ENCODE measurements at regions not wholly inside any gene's neighbourhood (a gene's known extent, or its start where the extent isn't known, plus 50 kb on each side); places are given as distances from the start of the nearest gene placed in this dataset.

DNA sequence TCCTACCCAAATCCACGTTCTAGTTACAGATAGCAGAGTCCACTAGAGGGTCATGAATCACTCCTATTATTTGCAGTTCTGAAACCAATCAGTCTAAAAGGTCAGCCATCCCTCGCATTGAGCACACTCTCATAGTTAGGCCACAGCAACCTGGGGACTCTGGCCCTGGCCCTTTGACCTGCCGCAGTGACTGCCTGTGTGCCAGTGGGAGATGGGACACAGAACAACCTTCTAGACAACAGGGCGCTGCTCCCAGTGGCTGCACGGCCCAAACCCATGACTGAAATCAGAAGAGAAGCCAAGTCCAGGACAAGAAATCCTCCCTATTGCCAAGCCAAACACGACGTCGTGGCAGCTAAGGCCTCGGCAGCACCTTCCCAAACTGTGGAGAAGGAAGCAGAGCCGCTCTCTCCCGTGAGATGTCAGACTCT is 158.5 kb downstream of the HERPUD2 start:
- no peak for DNase-seq (ENCODE audit: low spot score)

DNA sequence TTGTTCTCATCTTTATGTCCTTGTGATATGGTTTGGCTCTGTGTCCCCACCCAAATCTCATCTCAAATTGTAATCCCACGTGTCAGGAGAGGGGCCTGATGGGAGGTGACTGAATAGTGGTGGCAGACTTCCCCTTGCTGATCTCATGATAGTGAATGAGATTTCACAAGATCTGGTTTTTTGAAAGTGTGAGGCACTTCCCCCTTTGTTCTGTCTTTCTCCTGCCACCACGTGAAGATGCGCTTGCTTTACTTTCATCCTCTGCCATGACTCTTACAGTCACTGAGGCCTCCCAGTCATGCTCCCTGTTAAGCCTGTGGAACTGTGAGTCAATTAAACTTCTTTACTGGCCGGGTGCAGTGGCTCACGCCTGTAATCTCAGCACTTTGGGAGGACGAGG is 161.0 kb downstream of the HERPUD2 start:
- DNase-seq (ENCODE audit: low spot score): no peak

- no peak for DNase-seq (ENCODE audit: low spot score)
Measured at GRCh38 chr7:35530124-35531109, 164.5 kb downstream of the HERPUD2 start.

DNA sequence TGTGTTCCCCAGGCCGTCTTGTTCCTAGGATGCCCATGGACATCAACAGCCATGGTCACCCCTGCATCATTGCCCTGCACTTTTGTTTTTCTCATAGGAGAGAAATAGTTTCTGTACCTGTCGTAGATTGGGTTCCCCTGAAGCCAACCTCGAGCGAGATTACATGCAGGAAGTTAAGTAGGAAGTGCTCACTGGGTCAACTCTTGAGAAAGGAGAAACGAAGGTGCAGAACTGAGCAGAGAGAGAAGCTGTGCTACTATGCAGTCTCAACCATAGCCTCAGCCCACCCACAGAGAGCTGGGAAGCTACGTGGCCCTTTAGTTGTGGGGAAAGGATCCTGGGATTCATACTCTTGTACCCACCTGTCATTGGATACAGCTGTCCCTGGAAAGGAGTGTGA is 165.2 kb downstream of the HERPUD2 start:
- DNase-seq (ENCODE audit: low spot score): no peak

DNA sequence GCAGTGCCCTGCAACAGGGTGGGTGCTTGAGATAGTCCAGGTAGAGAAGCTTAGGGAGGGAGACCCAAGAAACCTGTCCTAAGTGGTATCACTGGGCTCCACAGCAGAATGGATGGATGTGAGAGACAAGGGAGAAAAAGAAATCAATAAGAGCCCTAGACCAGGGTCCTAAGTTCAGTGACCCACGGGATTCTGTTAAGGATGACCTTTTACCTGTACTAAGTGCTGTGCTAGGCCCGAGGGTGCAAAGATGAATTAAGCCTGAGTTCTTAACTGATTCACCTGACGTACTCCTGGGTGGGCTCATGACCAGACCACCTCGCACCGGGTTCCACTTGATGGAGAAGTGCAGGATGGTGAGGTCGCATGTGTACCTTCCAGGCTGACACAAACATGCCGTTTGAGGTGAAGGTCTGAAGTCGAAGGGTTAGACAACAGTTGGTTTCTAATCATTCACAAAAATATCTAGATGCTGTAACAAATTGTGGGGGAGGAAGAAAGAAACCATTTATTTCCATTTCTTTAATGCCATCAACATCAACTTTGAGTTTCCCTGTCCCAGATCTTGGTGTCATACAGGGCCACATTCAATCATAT is 166.5 kb downstream of the HERPUD2 start:
- DNase-seq (ENCODE audit: low spot score): no peak

DNA sequence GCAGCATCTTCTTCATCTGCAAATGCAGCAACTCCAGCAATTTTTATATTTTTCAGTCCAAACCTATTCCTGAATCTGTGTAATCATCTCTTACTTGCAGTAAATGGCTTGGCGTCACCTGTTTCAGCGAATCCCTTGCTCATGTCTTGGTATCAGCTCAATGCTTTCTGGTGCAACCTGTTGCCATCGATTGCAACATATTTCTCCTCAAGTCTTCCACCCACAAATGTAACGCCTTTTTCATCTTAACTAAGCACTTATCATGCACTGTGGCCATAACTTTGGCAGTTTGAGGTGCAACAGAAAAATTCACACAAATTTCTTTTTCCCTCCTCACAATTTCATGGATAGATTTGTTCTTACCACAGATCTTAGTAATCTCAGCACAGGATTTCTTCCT is 168.3 kb downstream of the HERPUD2 start:
- no peak for DNase-seq (ENCODE audit: low spot score)

DNA sequence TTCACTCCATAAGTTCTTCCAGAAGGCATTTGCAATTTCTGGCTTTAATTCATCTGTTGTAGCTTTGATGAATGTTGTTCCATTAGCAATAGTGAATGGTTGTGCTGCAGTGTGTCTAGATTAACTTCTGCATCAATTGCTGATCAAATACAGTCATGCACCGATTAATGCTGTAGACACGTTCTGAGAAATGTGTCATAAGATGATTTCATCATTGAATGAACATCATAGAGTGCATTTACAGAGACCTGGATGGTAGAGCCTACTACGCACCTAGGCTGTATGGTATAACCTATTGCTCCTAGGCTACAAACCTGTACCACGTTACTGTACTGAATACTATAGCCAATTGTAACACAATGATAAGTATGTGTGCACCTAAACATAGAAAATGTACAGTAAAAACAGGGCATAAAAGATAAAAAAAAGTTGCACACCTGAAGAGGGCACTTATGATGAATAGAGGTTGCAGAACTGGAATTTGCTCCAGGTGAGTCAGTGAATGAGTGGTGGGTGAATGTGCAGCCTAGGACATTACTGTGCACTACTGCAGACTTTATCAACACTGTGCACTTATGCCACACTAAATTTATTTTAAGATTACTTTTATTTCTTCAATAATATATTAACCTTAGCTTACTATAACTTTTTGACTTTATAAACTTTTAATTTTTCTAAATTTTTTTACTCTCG is 170.7 kb downstream of the HERPUD2 start:
- DNase-seq (ENCODE audit: low spot score): no peak

GRCh38 chr7:35523292-35523691 is 171.6 kb downstream of the HERPUD2 start:
- DNase-seq (ENCODE audit: low spot score): no peak

GRCh38 chr7:35522697-35523096 is 172.2 kb downstream of the HERPUD2 start:
- no peak for DNase-seq (ENCODE audit: low spot score)

GRCh38 chr7:35521941-35522340 is 173.0 kb downstream of the HERPUD2 start:
- DNase-seq (ENCODE audit: low spot score): no peak

GRCh38 chr7:35520810-35521625 is 173.9 kb downstream of the HERPUD2 start:
- no peak for DNase-seq (ENCODE audit: low spot score)

DNA sequence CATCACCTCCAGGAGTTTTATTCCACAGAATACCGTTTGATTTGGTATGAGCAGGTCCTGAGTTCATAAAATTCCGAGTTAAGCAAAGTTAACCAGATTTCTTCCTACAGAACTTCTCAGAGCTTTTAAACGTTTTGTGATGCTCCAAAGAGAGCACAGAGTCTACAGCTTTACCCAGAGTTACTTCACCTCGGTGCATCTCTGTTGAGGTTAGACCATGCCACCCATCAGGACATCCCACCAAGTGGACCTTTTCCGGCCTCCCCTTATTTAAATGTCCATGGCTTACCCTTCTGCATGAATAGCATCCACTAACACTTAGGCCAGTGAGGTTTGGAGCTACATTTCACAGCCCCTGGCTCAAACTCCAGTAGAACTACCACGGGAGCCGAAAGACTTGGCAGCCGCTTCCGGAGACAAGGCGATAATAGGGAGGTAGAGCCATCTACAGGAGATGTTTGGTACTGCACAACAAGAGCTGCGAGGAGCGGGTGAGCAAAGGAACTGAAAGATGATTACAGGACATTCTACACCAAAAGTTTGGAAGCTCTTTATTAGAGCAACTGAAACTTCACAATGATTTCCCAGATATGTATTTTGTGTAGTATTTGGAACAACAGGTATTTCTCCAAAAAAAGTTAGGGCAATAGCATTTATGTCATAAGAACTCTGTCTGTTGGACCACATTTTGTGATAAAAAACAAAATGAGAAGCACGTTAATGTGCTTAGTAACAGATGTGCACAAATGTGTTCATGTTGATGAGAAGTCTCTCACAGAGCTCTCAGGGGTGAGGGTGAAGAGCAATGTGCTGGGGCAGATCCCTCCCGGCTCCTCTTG is 174.7 kb downstream of the HERPUD2 start:
- peak; percentile 64 for DNase-seq (ENCODE audit: low spot score)

DNA sequence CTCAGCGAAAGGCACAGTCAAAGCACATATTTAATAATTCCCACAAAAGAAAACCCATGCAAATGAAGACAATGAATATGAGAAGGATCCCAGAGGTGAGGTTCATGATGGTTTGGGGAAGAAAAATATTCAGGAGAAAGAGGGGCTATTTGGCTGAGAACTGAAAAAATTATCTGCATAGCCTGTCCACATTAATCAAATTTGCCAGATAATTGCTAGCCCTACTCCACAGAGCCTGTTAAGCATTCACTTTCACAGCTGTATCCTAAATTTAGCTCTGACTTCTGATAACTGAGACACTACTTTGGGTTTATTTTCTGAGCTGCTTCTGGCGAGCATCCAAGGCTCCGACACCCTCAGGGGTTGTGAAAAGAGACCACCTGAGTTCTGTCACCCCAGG is 176.2 kb downstream of the HERPUD2 start:
- DNase-seq (ENCODE audit: low spot score): no peak

GRCh38 chr7:35516498-35516897 is 178.4 kb downstream of the HERPUD2 start:
- no peak for DNase-seq (ENCODE audit: low spot score)

DNA sequence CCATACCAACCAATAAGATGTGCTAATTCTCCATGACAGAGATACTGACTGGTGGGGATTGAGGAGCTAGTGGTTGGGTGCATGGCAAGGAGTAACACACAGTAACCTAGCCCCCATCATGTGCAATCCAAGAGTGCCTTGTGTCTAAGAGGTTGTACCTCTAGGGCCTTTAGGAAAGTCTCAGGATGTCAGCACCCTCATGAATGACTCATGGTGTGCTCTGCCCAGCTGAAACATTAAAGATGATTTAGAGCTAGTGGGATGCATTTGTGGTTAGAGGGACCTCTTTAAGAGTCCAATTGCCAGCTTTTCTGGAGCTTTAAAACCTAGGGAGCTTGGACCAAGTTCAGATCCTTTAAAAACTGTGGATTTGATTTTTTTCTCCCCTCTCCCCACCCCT is 181.1 kb downstream of the HERPUD2 start:
- DNase-seq (ENCODE audit: low spot score): no peak

DNA sequence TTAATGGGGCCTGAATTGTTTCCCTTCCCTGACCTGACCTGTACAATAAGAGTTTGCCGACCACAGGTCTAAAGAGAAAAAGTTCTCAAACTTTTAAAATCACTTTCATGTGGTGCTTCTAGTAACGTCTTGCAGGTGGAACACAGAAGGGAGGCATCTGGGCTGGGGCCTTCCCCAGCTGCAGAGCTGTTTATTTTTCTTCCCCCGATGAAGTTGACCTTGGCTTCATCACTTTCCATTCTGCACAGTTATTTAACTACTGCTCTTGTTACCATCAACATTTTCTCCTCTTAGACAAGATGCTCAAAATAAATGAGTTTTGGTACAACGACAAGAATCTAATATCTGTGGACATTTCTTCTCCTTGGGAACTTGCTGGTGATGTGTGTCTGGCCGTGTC is 181.7 kb downstream of the HERPUD2 start:
- no peak for DNase-seq (ENCODE audit: low spot score)

DNA sequence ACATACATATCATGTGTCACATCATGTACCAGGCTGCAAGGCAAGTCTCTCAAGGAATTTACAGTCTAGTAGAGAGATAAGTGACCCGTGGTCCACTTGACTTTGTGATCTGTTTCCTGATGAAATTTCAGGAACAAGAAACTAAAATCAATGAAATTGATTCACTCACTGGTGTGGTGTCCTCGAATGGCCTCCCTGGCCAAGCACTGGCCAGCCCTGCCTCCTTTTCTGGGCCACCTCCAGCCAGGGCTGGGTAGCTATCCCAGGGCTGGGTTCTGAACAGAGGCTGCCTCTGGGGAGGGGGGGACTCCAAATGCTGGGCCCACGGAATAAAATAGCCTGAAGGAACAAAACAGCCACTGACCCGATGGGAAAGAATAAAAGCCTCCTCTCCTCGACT is 182.2 kb downstream of the HERPUD2 start:
- no peak for DNase-seq (ENCODE audit: low spot score)

DNA sequence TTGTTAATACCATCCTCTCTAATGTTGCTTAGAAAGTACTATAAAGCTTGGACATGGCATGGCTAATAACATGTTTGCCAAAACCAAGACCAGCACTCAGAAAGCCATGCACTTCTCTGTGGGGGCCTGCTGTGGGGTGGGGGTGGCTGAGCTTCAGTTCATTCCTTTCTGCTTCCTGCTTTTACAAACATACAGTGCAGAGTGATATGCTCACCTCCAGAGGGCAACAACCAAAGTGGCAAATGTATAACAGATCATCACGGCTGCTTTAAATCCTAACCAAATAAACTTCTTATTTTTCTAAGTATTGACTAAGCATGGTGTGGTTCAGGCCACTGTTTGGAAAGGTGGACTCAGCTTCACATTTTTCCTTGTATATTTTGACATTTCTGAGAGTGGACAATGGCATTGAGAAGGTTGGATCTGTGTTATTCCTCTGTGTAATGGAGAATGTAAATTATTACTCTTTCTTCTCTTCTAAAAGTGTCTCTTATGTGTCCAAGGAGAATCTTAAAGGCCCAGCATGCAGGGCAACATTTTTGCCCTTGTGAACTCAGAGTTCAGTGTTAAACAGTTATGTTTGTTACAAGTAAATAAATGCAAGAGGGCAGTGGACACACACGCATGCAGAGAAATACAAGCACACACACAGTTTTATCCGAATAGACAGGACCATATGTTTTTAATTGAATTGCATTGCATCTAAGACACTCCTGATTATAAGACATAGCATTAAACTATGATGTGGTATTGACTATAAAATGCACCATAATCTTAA is 186.1 kb downstream of the HERPUD2 start:
- no peak for DNase-seq (ENCODE audit: low spot score)

- no peak for DNase-seq (ENCODE audit: low spot score)
Measured at GRCh38 chr7:35505066-35505465, 189.9 kb downstream of the HERPUD2 start.

GRCh38 chr7:35504365-35504764 is 190.6 kb downstream of the HERPUD2 start:
- no peak for DNase-seq (ENCODE audit: low spot score)

Data from ureter (tissue), 1 donor.